Progenitor cell of endocrine pancreas (in vitro differentiated cells): ENCODE measurements at regions not wholly inside any gene's neighbourhood (a gene's known extent, or its start where the extent isn't known, plus 50 kb on each side); places are given as distances from the start of the nearest gene placed in this dataset.

Source experiments
- DNase-seq: peaks from one replicate; pipeline ENCODE4 v3.0.0; 2021; ENCODE audit warnings: low spot score; ENCODE audit not compliant: unreplicated experiment
- H3K27ac Mint-ChIP-seq: 2 replicates; pipeline ENCODE4 v1.8.0; 2021; ENCODE audit warnings: mild to moderate bottlenecking, moderate library complexity, mixed read lengths
- H3K27me3 Mint-ChIP-seq: 2 replicates; pipeline ENCODE4 v1.8.0; 2021; ENCODE audit warnings: mixed read lengths
- H3K36me3 Mint-ChIP-seq: 2 replicates; pipeline ENCODE4 v1.8.0; 2022; ENCODE audit warnings: mixed read lengths; ENCODE audit not compliant: insufficient read depth
- H3K4me1 Mint-ChIP-seq: 2 replicates; pipeline ENCODE4 v1.8.0; 2021; ENCODE audit warnings: low read depth, mixed read lengths
- H3K4me3 Mint-ChIP-seq: 2 replicates; pipeline ENCODE4 v1.8.0; 2021; ENCODE audit warnings: low read depth, mild to moderate bottlenecking, moderate library complexity, mixed read lengths
- H3K9me3 Mint-ChIP-seq: 2 replicates; pipeline ENCODE4 v1.8.0; 2021; ENCODE audit warnings: low read depth, mixed read lengths
- TF ChIP-seq, protein P1 (sequence below): fragments of 200-600 bp; sonication (generic); IDR thresholded peaks from one replicate; pipeline ENCODE4 v1.5.0; 2021; ENCODE audit warnings: antibody characterized with exemption, mild to moderate bottlenecking; ENCODE audit not compliant: unreplicated experiment

DNA sequence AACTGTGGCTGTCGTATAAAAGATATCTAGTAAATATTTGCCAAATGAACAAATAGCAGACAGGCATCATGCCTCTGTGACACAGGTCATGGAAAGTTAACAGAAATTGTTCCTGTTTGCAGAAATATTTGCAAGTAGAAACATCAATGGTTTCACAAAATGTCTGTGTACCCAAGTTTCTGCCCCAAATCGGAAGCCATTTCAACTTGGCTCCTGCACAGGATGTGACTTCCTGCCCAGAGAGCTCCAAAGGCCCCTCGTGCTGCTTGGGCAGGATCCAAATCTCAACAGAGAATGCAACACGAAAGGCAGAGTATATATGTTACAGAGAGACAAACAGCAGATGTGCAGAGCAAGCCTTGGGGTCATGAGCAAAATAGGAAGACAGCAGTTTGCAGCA, 95.5 kb upstream of the SERP2 start:
- Mint-ChIP-seq H3K36me3 (no peaks in the 10 kb centered on the region), H3K9me3 (no peaks in the 10 kb centered on the region), H3K27me3 (peaks cover 13% of the 10 kb centered on the region), H3K4me1 (peaks cover 27% of the 10 kb centered on the region), H3K27ac (no peak overlapping the region), H3K4me3 (no peak overlapping the region)
- DNase-seq = no peak
- TF ChIP-seq, protein P1, sequence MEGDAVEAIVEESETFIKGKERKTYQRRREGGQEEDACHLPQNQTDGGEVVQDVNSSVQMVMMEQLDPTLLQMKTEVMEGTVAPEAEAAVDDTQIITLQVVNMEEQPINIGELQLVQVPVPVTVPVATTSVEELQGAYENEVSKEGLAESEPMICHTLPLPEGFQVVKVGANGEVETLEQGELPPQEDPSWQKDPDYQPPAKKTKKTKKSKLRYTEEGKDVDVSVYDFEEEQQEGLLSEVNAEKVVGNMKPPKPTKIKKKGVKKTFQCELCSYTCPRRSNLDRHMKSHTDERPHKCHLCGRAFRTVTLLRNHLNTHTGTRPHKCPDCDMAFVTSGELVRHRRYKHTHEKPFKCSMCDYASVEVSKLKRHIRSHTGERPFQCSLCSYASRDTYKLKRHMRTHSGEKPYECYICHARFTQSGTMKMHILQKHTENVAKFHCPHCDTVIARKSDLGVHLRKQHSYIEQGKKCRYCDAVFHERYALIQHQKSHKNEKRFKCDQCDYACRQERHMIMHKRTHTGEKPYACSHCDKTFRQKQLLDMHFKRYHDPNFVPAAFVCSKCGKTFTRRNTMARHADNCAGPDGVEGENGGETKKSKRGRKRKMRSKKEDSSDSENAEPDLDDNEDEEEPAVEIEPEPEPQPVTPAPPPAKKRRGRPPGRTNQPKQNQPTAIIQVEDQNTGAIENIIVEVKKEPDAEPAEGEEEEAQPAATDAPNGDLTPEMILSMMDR = no peak

DNA sequence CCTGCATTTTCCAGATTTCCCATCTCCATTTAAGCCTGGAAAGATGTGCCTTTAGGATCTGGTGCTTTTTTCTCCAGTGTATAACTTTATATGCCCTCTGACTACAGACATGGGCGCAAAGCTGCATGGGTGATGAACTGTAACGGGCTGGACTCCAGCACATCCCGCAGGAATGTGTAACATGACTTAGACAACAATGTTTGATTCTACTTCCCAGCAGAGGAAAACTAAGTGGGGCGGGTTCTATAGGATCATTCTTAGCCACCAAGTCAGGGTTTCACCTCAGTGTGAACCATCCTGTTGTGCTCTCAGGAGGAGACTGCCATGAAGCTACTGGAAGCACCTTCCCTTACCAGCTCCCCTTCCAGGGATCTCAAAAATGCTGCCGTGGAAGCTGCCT, 93.2 kb upstream of the SERP2 start:
- Mint-ChIP-seq H3K4me3 (no peak overlapping the region), H3K27me3 (peaks cover 9% of the 10 kb centered on the region), H3K27ac (no peak overlapping the region), H3K9me3 (no peaks in the 10 kb centered on the region), H3K36me3 (no peaks in the 10 kb centered on the region), H3K4me1 (peaks cover 36% of the 10 kb centered on the region)
- TF ChIP-seq, protein P1 = no peak
- no peak for DNase-seq

DNA sequence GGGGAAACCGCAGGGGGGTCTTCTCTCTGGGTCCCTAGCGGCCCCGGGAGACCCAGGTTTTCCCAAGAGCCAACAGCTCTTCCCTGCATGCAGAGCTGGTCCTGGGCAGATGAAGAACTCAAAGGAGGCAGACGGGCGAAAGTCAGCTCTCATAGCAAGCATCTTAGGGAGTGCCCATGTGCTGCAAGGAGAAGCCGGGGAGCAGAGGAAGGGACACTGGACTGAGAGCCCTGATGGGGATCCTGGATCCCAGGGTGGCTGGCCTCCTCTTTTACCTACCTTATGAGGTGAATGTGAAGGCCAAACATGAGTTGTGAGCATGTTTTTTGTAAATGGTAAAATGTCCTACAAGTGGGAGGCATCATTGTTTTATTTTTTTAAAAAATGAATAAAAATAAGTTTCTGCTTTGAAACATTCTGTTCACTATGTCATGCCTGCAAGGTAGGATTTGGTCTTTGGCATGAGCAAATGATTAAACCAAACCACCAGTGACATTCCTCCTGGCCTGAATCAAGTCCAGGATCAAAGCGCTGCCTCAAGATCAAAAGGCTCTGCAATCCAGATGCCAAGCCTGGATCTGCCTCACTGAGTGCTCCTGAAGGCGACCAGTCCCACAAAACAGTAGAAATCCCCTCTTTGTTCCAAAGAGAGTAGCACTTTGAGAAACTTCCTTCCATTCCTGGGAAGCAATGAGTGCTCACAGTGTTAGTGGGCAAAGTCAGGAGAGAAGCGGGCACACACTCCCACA, 92.2 kb upstream of the SERP2 start:
- H3K27me3 Mint-ChIP-seq = peaks cover 9% of the 10 kb centered on the region
- H3K9me3 Mint-ChIP-seq = no peaks in the 10 kb centered on the region
- no peak overlapping the region for H3K4me3 Mint-ChIP-seq
- no peak for DNase-seq
- peaks cover 34% of the 10 kb centered on the region for H3K4me1 Mint-ChIP-seq
- H3K27ac Mint-ChIP-seq = no peak overlapping the region
- TF ChIP-seq, protein P1 = no peak
- no peaks in the 10 kb centered on the region for H3K36me3 Mint-ChIP-seq

- TF ChIP-seq, protein P1 = no peak
- H3K9me3 Mint-ChIP-seq = no peaks in the 10 kb centered on the region
- peaks cover 53% of the 10 kb centered on the region for H3K4me1 Mint-ChIP-seq
- no peak for DNase-seq
- H3K4me3 Mint-ChIP-seq = no peak overlapping the region
- no peaks in the 10 kb centered on the region for H3K27me3 Mint-ChIP-seq
- H3K27ac Mint-ChIP-seq = no peak overlapping the region
- no peaks in the 10 kb centered on the region for H3K36me3 Mint-ChIP-seq
These were observed 90.0 kb upstream of the SERP2 start for GRCh38 chr13:44283600-44283999.

DNA sequence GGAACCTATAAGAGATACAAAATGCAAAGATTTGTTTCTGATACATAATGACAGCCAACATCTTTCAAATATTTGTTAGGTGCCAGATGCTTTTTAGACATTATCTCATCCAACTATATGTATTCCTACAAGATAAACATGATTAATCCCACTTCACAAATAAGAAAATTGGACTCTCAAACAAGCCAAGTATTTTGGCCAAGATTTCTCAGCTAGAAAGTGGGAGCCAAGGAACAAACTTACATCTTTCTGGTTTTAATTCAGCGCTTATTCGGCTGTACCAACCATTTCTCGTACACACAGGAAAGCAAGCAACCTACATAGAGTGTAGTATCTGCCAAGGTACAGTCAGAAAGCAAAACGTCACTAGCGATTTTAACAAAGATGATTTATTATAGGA, 85.7 kb upstream of the SERP2 start:
- Mint-ChIP-seq H3K4me3 (no peak overlapping the region), H3K27me3 (peaks cover 23% of the 10 kb centered on the region), H3K27ac (peak overlapping the region; percentile 14), H3K4me1 (peaks cover 39% of the 10 kb centered on the region), H3K36me3 (no peaks in the 10 kb centered on the region), H3K9me3 (no peaks in the 10 kb centered on the region)
- TF ChIP-seq, protein P1 = no peak
- no peak for DNase-seq
